Activated naive CD4-positive, alpha-beta T cell treated with anti-CD3 and anti-CD28 coated beads, Interleukin-2, amount 10 ng/mL, durations not matched to agents 7 days and 5 days (primary cell): ENCODE measurements at regions not wholly inside any gene's neighbourhood (a gene's known extent, or its start where the extent isn't known, plus 50 kb on each side); places are given as distances from the start of the nearest gene placed in this dataset.

Experiments used
- CTCF ChIA-PET: fragments of 350-600 bp; sonication (Branson Sonifier 250); formaldehyde crosslinking; loops from one replicate; lab custom pipeline; 2021; ENCODE audit warnings: antibody characterized with exemption; lab: Charles Lee
- DNase-seq: peaks from one replicate; pipeline ENCODE4 v3.0.0-alpha.2; 2020
- H3K27ac Mint-ChIP-seq: one replicate; pipeline ENCODE4 v1.8.0; 2021; ENCODE audit warnings: mild to moderate bottlenecking, moderate library complexity, mixed read lengths
- H3K27me3 Mint-ChIP-seq: one replicate; pipeline ENCODE4 v1.8.0; 2021; ENCODE audit warnings: mild to moderate bottlenecking, mixed read lengths
- H3K36me3 Mint-ChIP-seq: one replicate; pipeline ENCODE4 v1.8.0; 2021; ENCODE audit warnings: mixed read lengths
- H3K4me1 Mint-ChIP-seq: one replicate; pipeline ENCODE4 v1.8.0; 2021; ENCODE audit warnings: mixed read lengths
- H3K4me3 Mint-ChIP-seq: one replicate; pipeline ENCODE4 v1.8.0; 2021; ENCODE audit warnings: mild to moderate bottlenecking, moderate library complexity, mixed read lengths
- H3K9me3 Mint-ChIP-seq: one replicate; pipeline ENCODE4 v1.8.0; 2021; ENCODE audit warnings: mixed read lengths

- Mint-ChIP-seq H3K9me3 (no peaks in the 10 kb centered on the region), H3K27me3 (no peaks in the 10 kb centered on the region), H3K27ac (no peak overlapping the region), H3K4me1 (no peaks in the 10 kb centered on the region), H3K36me3 (no peaks in the 10 kb centered on the region), H3K4me3 (no peak overlapping the region)
- CTCF ChIA-PET = no interaction called here
- DNase-seq = no peak
Measured at GRCh38 chr13:80778297-80778696, 437.4 kb upstream of the SPRY2 start.

- DNase-seq = no peak
- Mint-ChIP-seq H3K36me3 (no peaks in the 10 kb centered on the region), H3K9me3 (peaks cover 5% of the 10 kb centered on the region), H3K27ac (no peak overlapping the region), H3K4me1 (no peaks in the 10 kb centered on the region), H3K4me3 (no peak overlapping the region), H3K27me3 (no peaks in the 10 kb centered on the region)
- CTCF ChIA-PET = no interaction called here
Measured at GRCh38 chr13:80757694-80758093, 416.8 kb upstream of the SPRY2 start.

- H3K4me3 Mint-ChIP-seq = no peak overlapping the region
- DNase-seq = no peak
- no peaks in the 10 kb centered on the region for H3K36me3 Mint-ChIP-seq
- no peaks in the 10 kb centered on the region for H3K4me1 Mint-ChIP-seq
- no peaks in the 10 kb centered on the region for H3K27me3 Mint-ChIP-seq
- H3K27ac Mint-ChIP-seq = no peak overlapping the region
- CTCF ChIA-PET = no interaction called here
- H3K9me3 Mint-ChIP-seq = peaks cover 3% of the 10 kb centered on the region
Measured at GRCh38 chr13:80755910-80756309, 415.0 kb upstream of the SPRY2 start.

- Mint-ChIP-seq H3K9me3 (peaks cover 2% of the 10 kb centered on the region), H3K27me3 (no peaks in the 10 kb centered on the region), H3K4me3 (no peak overlapping the region), H3K4me1 (no peaks in the 10 kb centered on the region), H3K27ac (no peak overlapping the region), H3K36me3 (no peaks in the 10 kb centered on the region)
- CTCF ChIA-PET = no interaction called here
- no peak for DNase-seq
Measured at GRCh38 chr13:80754441-80754840, 413.5 kb upstream of the SPRY2 start.

GRCh38 chr13:80753866-80754265 lies 412.9 kb upstream of the SPRY2 start:
- CTCF ChIA-PET = no interaction called here
- Mint-ChIP-seq H3K9me3 (peaks cover 2% of the 10 kb centered on the region), H3K36me3 (no peaks in the 10 kb centered on the region), H3K27ac (no peak overlapping the region), H3K4me3 (no peak overlapping the region), H3K4me1 (no peaks in the 10 kb centered on the region), H3K27me3 (no peaks in the 10 kb centered on the region)
- DNase-seq = no peak

GRCh38 chr13:80751854-80752253 lies 410.9 kb upstream of the SPRY2 start:
- Mint-ChIP-seq H3K27me3 (no peaks in the 10 kb centered on the region), H3K4me1 (no peaks in the 10 kb centered on the region), H3K9me3 (peaks cover 2% of the 10 kb centered on the region), H3K27ac (no peak overlapping the region), H3K36me3 (no peaks in the 10 kb centered on the region), H3K4me3 (no peak overlapping the region)
- no peak for DNase-seq
- CTCF ChIA-PET = no interaction called here

- CTCF ChIA-PET = no interaction called here
- no peaks in the 10 kb centered on the region for H3K27me3 Mint-ChIP-seq
Measured at GRCh38 chr13:80744147-80744914, 403.4 kb upstream of the SPRY2 start.

GRCh38 chr13:80742033-80742432 lies 401.1 kb upstream of the SPRY2 start:
- Mint-ChIP-seq H3K4me3 (no peak overlapping the region), H3K4me1 (no peaks in the 10 kb centered on the region), H3K27ac (no peak overlapping the region), H3K9me3 (no peaks in the 10 kb centered on the region), H3K36me3 (no peaks in the 10 kb centered on the region), H3K27me3 (no peaks in the 10 kb centered on the region)
- CTCF ChIA-PET = no interaction called here
- no peak for DNase-seq

More at GRCh38 chr13:80744147-80744914, 403.4 kb upstream of the SPRY2 start:
- no peak for DNase-seq
- Mint-ChIP-seq H3K36me3 (no peaks in the 10 kb centered on the region), H3K9me3 (no peaks in the 10 kb centered on the region), H3K4me3 (no peak overlapping the region), H3K27ac (no peak overlapping the region), H3K4me1 (no peaks in the 10 kb centered on the region)

- CTCF ChIA-PET = no interaction called here
- Mint-ChIP-seq H3K4me1 (no peaks in the 10 kb centered on the region), H3K27ac (no peak overlapping the region), H3K27me3 (no peaks in the 10 kb centered on the region), H3K36me3 (no peaks in the 10 kb centered on the region), H3K9me3 (peaks cover 1% of the 10 kb centered on the region), H3K4me3 (no peak overlapping the region)
- DNase-seq = no peak
Measured at GRCh38 chr13:80740071-80740470, 399.1 kb upstream of the SPRY2 start.

- no peak for DNase-seq
- Mint-ChIP-seq H3K27ac (no peak overlapping the region), H3K4me3 (no peak overlapping the region), H3K4me1 (no peaks in the 10 kb centered on the region), H3K27me3 (no peaks in the 10 kb centered on the region), H3K9me3 (peaks cover 4% of the 10 kb centered on the region), H3K36me3 (no peaks in the 10 kb centered on the region)
- CTCF ChIA-PET = no interaction called here
Measured at GRCh38 chr13:80737513-80737912, 396.6 kb upstream of the SPRY2 start.

GRCh38 chr13:80727321-80727975 lies 386.5 kb upstream of the SPRY2 start:
- Mint-ChIP-seq H3K9me3 (peaks cover 2% of the 10 kb centered on the region), H3K27ac (no peak overlapping the region), H3K36me3 (no peaks in the 10 kb centered on the region), H3K27me3 (no peaks in the 10 kb centered on the region), H3K4me1 (no peaks in the 10 kb centered on the region), H3K4me3 (no peak overlapping the region)
- no peak for DNase-seq
- CTCF ChIA-PET = no interaction called here

- H3K36me3 Mint-ChIP-seq = no peaks in the 10 kb centered on the region
- no peaks in the 10 kb centered on the region for H3K27me3 Mint-ChIP-seq
- H3K4me1 Mint-ChIP-seq = no peaks in the 10 kb centered on the region
- no peak for DNase-seq
- CTCF ChIA-PET = no interaction called here
- H3K9me3 Mint-ChIP-seq = peaks cover 2% of the 10 kb centered on the region
- no peak overlapping the region for H3K27ac Mint-ChIP-seq
- H3K4me3 Mint-ChIP-seq = no peak overlapping the region
Measured at GRCh38 chr13:80726868-80727267, 385.9 kb upstream of the SPRY2 start.

- no peak overlapping the region for H3K27ac Mint-ChIP-seq
- H3K27me3 Mint-ChIP-seq = no peaks in the 10 kb centered on the region
- CTCF ChIA-PET = no interaction called here
- H3K9me3 Mint-ChIP-seq = no peaks in the 10 kb centered on the region
- H3K36me3 Mint-ChIP-seq = no peaks in the 10 kb centered on the region
- no peak overlapping the region for H3K4me3 Mint-ChIP-seq
- H3K4me1 Mint-ChIP-seq = no peaks in the 10 kb centered on the region
- DNase-seq = no peak
Measured at GRCh38 chr13:80721689-80722088, 380.8 kb upstream of the SPRY2 start.

- Mint-ChIP-seq H3K27me3 (no peaks in the 10 kb centered on the region), H3K9me3 (no peaks in the 10 kb centered on the region)
Measured at GRCh38 chr13:80718970-80719369, 378.0 kb upstream of the SPRY2 start.

GRCh38 chr13:80717776-80718175 lies 376.9 kb upstream of the SPRY2 start:
- no peaks in the 10 kb centered on the region for H3K27me3 Mint-ChIP-seq
- H3K4me1 Mint-ChIP-seq = no peaks in the 10 kb centered on the region
- no peak for DNase-seq
- H3K9me3 Mint-ChIP-seq = no peaks in the 10 kb centered on the region
- no peak overlapping the region for H3K4me3 Mint-ChIP-seq
- CTCF ChIA-PET = no interaction called here
- H3K36me3 Mint-ChIP-seq = no peaks in the 10 kb centered on the region
- no peak overlapping the region for H3K27ac Mint-ChIP-seq

More at GRCh38 chr13:80718970-80719369, 378.0 kb upstream of the SPRY2 start:
- Mint-ChIP-seq H3K4me1 (no peaks in the 10 kb centered on the region), H3K4me3 (no peak overlapping the region), H3K36me3 (no peaks in the 10 kb centered on the region), H3K27ac (no peak overlapping the region)
- no peak for DNase-seq
- CTCF ChIA-PET = no interaction called here
